ENCODE measurements at regions not wholly inside any gene's neighbourhood (a gene's known extent, or its start where the extent isn't known, plus 50 kb on each side); places are given as distances from the start of the nearest gene placed in this dataset.

- Mint-ChIP-seq H3K9me3 (no peaks in the 10 kb centered on the region), H3K27ac (no peak overlapping the region), H3K4me3 (no peak overlapping the region), H3K4me1 (ENCODE audit: low read depth) (peaks cover 3% of the 10 kb centered on the region), H3K27me3 (no peaks in the 10 kb centered on the region), H3K36me3 (ENCODE audit: low read depth) (no peaks in the 10 kb centered on the region)
These were observed 85.4 kb upstream of the OLIG2 start for GRCh38 chr21:32940079-32941014.

- Mint-ChIP-seq H3K4me1 (ENCODE audit: low read depth) (peaks cover 3% of the 10 kb centered on the region), H3K27me3 (no peaks in the 10 kb centered on the region), H3K36me3 (ENCODE audit: low read depth) (no peaks in the 10 kb centered on the region), H3K9me3 (no peaks in the 10 kb centered on the region), H3K27ac (no peak overlapping the region), H3K4me3 (no peak overlapping the region)
These were observed 84.5 kb upstream of the OLIG2 start for GRCh38 chr21:32941263-32941662.

GRCh38 chr21:32946654-32947053 lies 79.1 kb upstream of the OLIG2 start:
- H3K36me3 Mint-ChIP-seq (ENCODE audit: low read depth): no peaks in the 10 kb centered on the region
- no peak overlapping the region for H3K4me3 Mint-ChIP-seq
- no peaks in the 10 kb centered on the region for H3K4me1 Mint-ChIP-seq (ENCODE audit: low read depth)
- no peaks in the 10 kb centered on the region for H3K9me3 Mint-ChIP-seq
- no peak overlapping the region for H3K27ac Mint-ChIP-seq
- peaks cover 5% of the 10 kb centered on the region for H3K27me3 Mint-ChIP-seq

GRCh38 chr21:32947736-32948135 lies 78.0 kb upstream of the OLIG2 start:
- Mint-ChIP-seq H3K27ac (no peak overlapping the region), H3K9me3 (no peaks in the 10 kb centered on the region), H3K4me1 (ENCODE audit: low read depth) (no peaks in the 10 kb centered on the region), H3K36me3 (ENCODE audit: low read depth) (no peaks in the 10 kb centered on the region), H3K4me3 (no peak overlapping the region), H3K27me3 (peaks cover 8% of the 10 kb centered on the region)

GRCh38 chr21:32949701-32950100 lies 76.0 kb upstream of the OLIG2 start:
- H3K4me1 Mint-ChIP-seq (ENCODE audit: low read depth): no peaks in the 10 kb centered on the region
- no peak overlapping the region for H3K27ac Mint-ChIP-seq
- H3K36me3 Mint-ChIP-seq (ENCODE audit: low read depth): no peaks in the 10 kb centered on the region
- no peak overlapping the region for H3K4me3 Mint-ChIP-seq
- H3K27me3 Mint-ChIP-seq: peaks cover 23% of the 10 kb centered on the region
- H3K9me3 Mint-ChIP-seq: no peaks in the 10 kb centered on the region

- Mint-ChIP-seq H3K27ac (no peak overlapping the region), H3K9me3 (no peaks in the 10 kb centered on the region), H3K27me3 (peaks cover 32% of the 10 kb centered on the region), H3K36me3 (ENCODE audit: low read depth) (no peaks in the 10 kb centered on the region), H3K4me3 (no peak overlapping the region), H3K4me1 (ENCODE audit: low read depth) (no peaks in the 10 kb centered on the region)
These were observed 74.7 kb upstream of the OLIG2 start for GRCh38 chr21:32951041-32951440.

GRCh38 chr21:32954353-32954752 lies 71.4 kb upstream of the OLIG2 start:
- no peaks in the 10 kb centered on the region for H3K36me3 Mint-ChIP-seq (ENCODE audit: low read depth)
- no peak overlapping the region for H3K4me3 Mint-ChIP-seq
- H3K4me1 Mint-ChIP-seq (ENCODE audit: low read depth): no peaks in the 10 kb centered on the region
- peaks cover 43% of the 10 kb centered on the region for H3K27me3 Mint-ChIP-seq
- H3K9me3 Mint-ChIP-seq: no peaks in the 10 kb centered on the region
- no peak overlapping the region for H3K27ac Mint-ChIP-seq

GRCh38 chr21:32955311-32956060 lies 70.2 kb upstream of the OLIG2 start:
- Mint-ChIP-seq H3K4me3 (no peak overlapping the region), H3K9me3 (no peaks in the 10 kb centered on the region), H3K27me3 (peaks cover 45% of the 10 kb centered on the region), H3K4me1 (ENCODE audit: low read depth) (no peaks in the 10 kb centered on the region), H3K27ac (no peak overlapping the region), H3K36me3 (ENCODE audit: low read depth) (no peaks in the 10 kb centered on the region)

GRCh38 chr21:32956061-32956656 lies 69.6 kb upstream of the OLIG2 start:
- peaks cover 50% of the 10 kb centered on the region for H3K27me3 Mint-ChIP-seq
- H3K27ac Mint-ChIP-seq: no peak overlapping the region
- no peaks in the 10 kb centered on the region for H3K4me1 Mint-ChIP-seq (ENCODE audit: low read depth)
- H3K9me3 Mint-ChIP-seq: no peaks in the 10 kb centered on the region
- H3K4me3 Mint-ChIP-seq: no peak overlapping the region
- H3K36me3 Mint-ChIP-seq (ENCODE audit: low read depth): no peaks in the 10 kb centered on the region

- Mint-ChIP-seq H3K4me1 (ENCODE audit: low read depth) (no peaks in the 10 kb centered on the region), H3K36me3 (ENCODE audit: low read depth) (no peaks in the 10 kb centered on the region), H3K4me3 (no peak overlapping the region), H3K27ac (no peak overlapping the region), H3K9me3 (no peaks in the 10 kb centered on the region), H3K27me3 (peaks cover 53% of the 10 kb centered on the region)
These were observed 68.2 kb upstream of the OLIG2 start for GRCh38 chr21:32957545-32957944.

- H3K4me3 Mint-ChIP-seq: no peak overlapping the region
- peaks cover 52% of the 10 kb centered on the region for H3K27me3 Mint-ChIP-seq
- no peaks in the 10 kb centered on the region for H3K36me3 Mint-ChIP-seq (ENCODE audit: low read depth)
- H3K9me3 Mint-ChIP-seq: no peaks in the 10 kb centered on the region
- H3K27ac Mint-ChIP-seq: no peak overlapping the region
- no peaks in the 10 kb centered on the region for H3K4me1 Mint-ChIP-seq (ENCODE audit: low read depth)
These were observed 67.3 kb upstream of the OLIG2 start for GRCh38 chr21:32958288-32959002.

- Mint-ChIP-seq H3K9me3 (no peaks in the 10 kb centered on the region), H3K4me3 (no peak overlapping the region), H3K36me3 (ENCODE audit: low read depth) (no peaks in the 10 kb centered on the region), H3K27ac (no peak overlapping the region), H3K4me1 (ENCODE audit: low read depth) (no peaks in the 10 kb centered on the region), H3K27me3 (peaks cover 23% of the 10 kb centered on the region)
These were observed 63.5 kb upstream of the OLIG2 start for GRCh38 chr21:32962268-32962667.

- Mint-ChIP-seq H3K9me3 (no peaks in the 10 kb centered on the region), H3K27me3 (peaks cover 21% of the 10 kb centered on the region), H3K4me1 (ENCODE audit: low read depth) (no peaks in the 10 kb centered on the region), H3K36me3 (ENCODE audit: low read depth) (no peaks in the 10 kb centered on the region), H3K4me3 (no peak overlapping the region), H3K27ac (no peak overlapping the region)
These were observed 60.5 kb upstream of the OLIG2 start for GRCh38 chr21:32965129-32965680.

- H3K27me3 Mint-ChIP-seq: peaks cover 17% of the 10 kb centered on the region
- H3K4me3 Mint-ChIP-seq: no peak overlapping the region
- no peaks in the 10 kb centered on the region for H3K36me3 Mint-ChIP-seq (ENCODE audit: low read depth)
- H3K27ac Mint-ChIP-seq: no peak overlapping the region
- no peaks in the 10 kb centered on the region for H3K4me1 Mint-ChIP-seq (ENCODE audit: low read depth)
- no peaks in the 10 kb centered on the region for H3K9me3 Mint-ChIP-seq
These were observed 59.6 kb upstream of the OLIG2 start for GRCh38 chr21:32966120-32966519.

Measured in stimulated activated naive CD8-positive, alpha-beta T cell treated with anti-CD3 and anti-CD28 coated beads, Interleukin-15, Interleukin-2, amounts not matched to agents 100 ng/mL and 50 ng/mL, for 24 hours (primary cell).